GM06990 (cell line): ENCODE measurements at regions not wholly inside any gene's neighbourhood (a gene's known extent, or its start where the extent isn't known, plus 50 kb on each side); places are given as distances from the start of the nearest gene placed in this dataset.

Experiments used
- DNase-seq: peaks from one replicate; pipeline ENCODE4 v3.0.0-alpha.2; 2011; ENCODE audit not compliant: insufficient read length; ENCODE audit errors: extremely low read depth
- H3K27me3 ChIP-seq: replicated peaks from 2 replicates; pipeline ENCODE4 v1.6.0; 2011; ENCODE audit warnings: low read length; ENCODE audit not compliant: control insufficient read depth, insufficient read depth
- H3K36me3 ChIP-seq: 2 replicates; pipeline ENCODE4 v1.5.1; 2011; ENCODE audit warnings: low read length; ENCODE audit not compliant: control insufficient read depth, insufficient read depth
- H3K4me3 ChIP-seq: replicated peaks from 2 replicates; pipeline ENCODE4 v1.5.1; 2011; ENCODE audit warnings: low read depth, mild to moderate bottlenecking, control low read depth, low read length
- CTCF ChIP-seq: IDR thresholded peaks from 2 replicates; pipeline ENCODE4 v1.5.1; 2011; ENCODE audit warnings: low read length, control low read depth, mild to moderate bottlenecking, inconsistent platforms; ENCODE audit not compliant: insufficient read depth, poor library complexity, severe bottlenecking

- DNase-seq, result no peak
- Histone ChIP-seq H3K27me3 (no peaks in the 10 kb centered on the region), H3K4me3 (no peak overlapping the region), H3K36me3 (no peaks in the 10 kb centered on the region)
- TF ChIP-seq CTCF, result no peak
Measured at GRCh38 chr12:114240288-114240687, 165.7 kb downstream of the TBX5 start.

GRCh38 chr12:114238808-114239207 lies 167.1 kb downstream of the TBX5 start:
- Histone ChIP-seq H3K27me3 (no peaks in the 10 kb centered on the region), H3K36me3 (no peaks in the 10 kb centered on the region), H3K4me3 (no peak overlapping the region)
- TF ChIP-seq CTCF, result no peak
- DNase-seq, result no peak

- TF ChIP-seq CTCF, result no peak
- no peak overlapping the region for H3K4me3 ChIP-seq
- H3K36me3 ChIP-seq, result no peaks in the 10 kb centered on the region
- H3K27me3 ChIP-seq, result no peaks in the 10 kb centered on the region
- DNase-seq, result no peak
Measured at GRCh38 chr12:114237230-114237629, 168.7 kb downstream of the TBX5 start.

- Histone ChIP-seq H3K27me3 (no peaks in the 10 kb centered on the region), H3K4me3 (no peak overlapping the region), H3K36me3 (no peaks in the 10 kb centered on the region)
- TF ChIP-seq CTCF, result no peak
- DNase-seq, result no peak
Measured at GRCh38 chr12:114232187-114232586, 173.8 kb downstream of the TBX5 start.

- no peak for TF ChIP-seq CTCF
- no peaks in the 10 kb centered on the region for H3K27me3 ChIP-seq
- no peaks in the 10 kb centered on the region for H3K36me3 ChIP-seq
- no peak for DNase-seq
- no peak overlapping the region for H3K4me3 ChIP-seq
Measured at GRCh38 chr12:114229150-114229549, 176.8 kb downstream of the TBX5 start.

- Histone ChIP-seq H3K4me3 (no peak overlapping the region), H3K27me3 (no peaks in the 10 kb centered on the region), H3K36me3 (no peaks in the 10 kb centered on the region)
- TF ChIP-seq CTCF, result no peak
- no peak for DNase-seq
Measured at GRCh38 chr12:114226241-114226928, 179.6 kb downstream of the TBX5 start.
